Right lobe of liver (tissue), 4 donors: ENCODE measurements at regions not wholly inside any gene's neighbourhood (a gene's known extent, or its start where the extent isn't known, plus 50 kb on each side); places are given as distances from the start of the nearest gene placed in this dataset.

ENCODE experiments used
- POLR2A ChIP-seq: fragments of 450-650 bp; IDR thresholded peaks from one replicate; pipeline ENCODE4 v1.6.1; 2017; ENCODE audit warnings: antibody characterized with exemption, mild to moderate bottlenecking
- TF ChIP-seq, protein P1 (sequence below), 4 donors: fragments of 200-600 bp in 3 of 4; fragments of 450-650 bp in 1 of 4; IDR thresholded peaks; one replicate each; pipeline versions ENCODE4 v1.5.1 to v1.8.0; 2016 to 2022; ENCODE audit warnings: antibody characterized with exemption in 4 of 4, mild to moderate bottlenecking in 2 of 4
- donor health status: DM: no; HTN: no; CAD: no.
- donor health status: DM: no; HTN: no; CAD: no.
- donor health status: DM: no; HTN: yes; CAD: no.

DNA sequence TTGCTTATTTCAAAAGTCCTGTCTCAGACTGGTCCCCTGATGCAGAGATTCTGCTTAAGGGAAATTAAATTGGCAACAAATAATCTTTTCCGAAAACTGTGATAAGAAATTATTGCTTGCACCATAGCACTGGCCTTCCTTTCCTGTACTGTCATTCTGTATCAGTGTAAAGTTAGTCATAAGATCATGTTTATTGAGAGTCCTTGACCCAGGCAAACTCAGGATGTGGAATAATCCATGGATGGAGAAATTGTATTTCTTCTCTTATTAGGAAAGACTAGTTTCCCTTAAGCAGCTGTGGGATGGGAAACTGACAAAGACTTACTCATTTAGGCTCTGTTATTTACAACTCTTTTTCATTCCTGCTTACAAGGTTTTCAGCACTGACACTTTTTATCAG, 83.0 kb upstream of the RANBP6 start:
- no peak for TF ChIP-seq POLR2A
- TF ChIP-seq, protein P1, sequence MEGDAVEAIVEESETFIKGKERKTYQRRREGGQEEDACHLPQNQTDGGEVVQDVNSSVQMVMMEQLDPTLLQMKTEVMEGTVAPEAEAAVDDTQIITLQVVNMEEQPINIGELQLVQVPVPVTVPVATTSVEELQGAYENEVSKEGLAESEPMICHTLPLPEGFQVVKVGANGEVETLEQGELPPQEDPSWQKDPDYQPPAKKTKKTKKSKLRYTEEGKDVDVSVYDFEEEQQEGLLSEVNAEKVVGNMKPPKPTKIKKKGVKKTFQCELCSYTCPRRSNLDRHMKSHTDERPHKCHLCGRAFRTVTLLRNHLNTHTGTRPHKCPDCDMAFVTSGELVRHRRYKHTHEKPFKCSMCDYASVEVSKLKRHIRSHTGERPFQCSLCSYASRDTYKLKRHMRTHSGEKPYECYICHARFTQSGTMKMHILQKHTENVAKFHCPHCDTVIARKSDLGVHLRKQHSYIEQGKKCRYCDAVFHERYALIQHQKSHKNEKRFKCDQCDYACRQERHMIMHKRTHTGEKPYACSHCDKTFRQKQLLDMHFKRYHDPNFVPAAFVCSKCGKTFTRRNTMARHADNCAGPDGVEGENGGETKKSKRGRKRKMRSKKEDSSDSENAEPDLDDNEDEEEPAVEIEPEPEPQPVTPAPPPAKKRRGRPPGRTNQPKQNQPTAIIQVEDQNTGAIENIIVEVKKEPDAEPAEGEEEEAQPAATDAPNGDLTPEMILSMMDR (IDR thresholded peaks at IDR 0.05), result no peak
